ENCODE measurements at regions not wholly inside any gene's neighbourhood (a gene's known extent, or its start where the extent isn't known, plus 50 kb on each side); places are given as distances from the start of the nearest gene placed in this dataset.
A peak's percentile ranks its signal among the peaks of the same experiment; 100 is the strongest.

DNA sequence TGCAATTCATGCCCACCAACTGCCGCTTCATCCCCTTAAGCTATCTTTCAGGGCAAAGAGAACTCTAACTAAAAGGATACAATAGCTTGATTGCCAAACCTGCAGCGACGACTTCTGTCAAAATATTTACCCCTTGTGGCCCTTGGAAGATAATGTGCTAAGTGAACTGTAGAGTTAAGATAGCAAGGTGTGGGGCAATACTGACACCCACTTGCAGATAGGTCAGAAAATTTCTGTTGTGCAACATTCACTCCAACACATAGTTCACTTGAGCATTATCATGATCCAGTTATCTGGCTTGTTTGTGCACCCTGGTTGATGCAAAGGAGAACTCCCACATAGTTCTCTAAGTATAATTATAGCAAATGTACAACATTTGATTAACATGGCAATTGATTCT is 55.6 kb downstream of the RHOXF2B start:
- peak; percentile 6 for DNase-seq

DNA sequence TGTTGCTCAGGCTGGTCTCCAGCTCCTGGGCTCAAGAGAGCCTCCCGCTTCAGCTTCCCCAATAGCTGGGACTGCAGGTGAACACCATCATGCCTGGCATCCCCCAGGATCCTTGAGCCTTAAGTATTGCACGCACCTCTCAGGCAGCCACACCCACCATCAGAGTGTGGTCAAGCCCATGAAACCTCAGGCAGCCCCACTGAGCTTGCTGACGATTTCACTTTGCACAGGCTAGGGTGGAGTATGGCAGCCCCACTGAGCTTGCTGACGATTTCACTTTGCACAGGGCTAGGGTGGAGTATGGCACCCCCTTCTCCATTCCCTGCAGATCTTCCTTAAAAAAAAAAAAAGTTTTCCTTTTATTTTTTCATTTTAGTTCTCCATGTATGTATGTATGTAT is 57.2 kb downstream of the RHOXF2B start:
- no peak for DNase-seq

DNA sequence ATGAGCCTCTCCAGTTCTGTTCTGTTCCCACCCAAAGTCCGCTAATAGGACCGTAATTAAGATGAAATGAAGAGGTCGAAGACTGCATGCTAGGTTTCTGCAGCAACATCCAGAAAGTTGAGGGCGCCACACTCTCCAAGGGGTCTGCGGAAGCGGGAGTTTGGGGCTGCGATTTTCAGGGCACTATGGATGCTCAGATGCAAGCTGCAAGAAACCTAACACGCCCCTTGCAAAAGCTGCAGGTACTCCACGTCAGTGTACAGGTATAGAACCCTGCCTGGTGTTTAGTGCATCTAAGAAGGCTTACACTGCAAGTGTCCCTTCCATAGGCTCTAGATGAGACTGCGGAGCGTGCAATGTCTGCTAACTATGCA is 61.4 kb downstream of the RHOXF2B start:
- no peak for DNase-seq

DNA sequence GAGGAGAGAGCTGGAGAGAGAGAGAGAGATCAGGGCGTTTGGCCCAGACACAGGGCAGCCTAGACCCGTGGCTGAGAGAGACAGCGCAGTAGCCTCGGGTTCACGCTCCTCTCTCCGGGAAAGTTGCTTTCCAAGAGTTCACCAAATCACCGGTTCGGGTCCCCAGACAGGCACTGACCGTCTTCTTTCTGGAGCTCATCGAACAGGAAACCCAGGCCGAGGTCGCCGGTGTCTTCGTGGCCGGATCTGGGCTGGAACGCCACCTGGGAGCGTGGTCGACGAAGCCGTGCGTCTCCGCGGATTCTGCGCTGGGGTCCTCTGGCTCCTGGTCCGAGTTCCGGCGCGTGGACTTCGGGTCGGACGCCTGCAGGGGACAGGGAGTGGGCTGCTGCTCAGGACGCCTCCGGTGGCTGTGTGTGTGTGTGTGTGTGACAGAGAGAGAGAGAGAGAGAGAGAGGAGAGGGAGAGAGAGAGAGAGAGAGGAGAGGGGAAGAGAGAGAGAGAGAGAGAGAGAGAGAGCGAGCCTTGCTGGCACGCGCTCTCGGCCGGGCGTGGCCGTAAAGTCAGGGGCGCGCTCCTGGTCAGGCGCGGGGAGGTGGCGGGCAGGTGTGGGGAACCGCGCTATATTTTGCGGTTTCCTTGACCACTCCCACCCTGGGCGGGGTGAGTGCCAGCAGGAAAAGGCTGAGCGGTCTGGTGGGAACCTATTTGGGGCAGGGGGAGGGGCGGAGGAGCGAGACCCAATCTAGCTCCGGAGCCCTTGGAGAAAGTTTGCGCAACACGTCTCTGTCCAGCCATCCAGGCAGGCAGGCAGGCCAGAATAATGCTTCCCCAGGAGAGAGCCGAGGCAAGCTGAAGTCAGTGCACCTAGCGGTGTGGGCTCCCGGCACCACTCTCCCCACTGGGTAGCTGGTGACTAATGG is 62.1 kb downstream of the RHOXF2B start:
- DNase-seq: peak; percentile 18

DNA sequence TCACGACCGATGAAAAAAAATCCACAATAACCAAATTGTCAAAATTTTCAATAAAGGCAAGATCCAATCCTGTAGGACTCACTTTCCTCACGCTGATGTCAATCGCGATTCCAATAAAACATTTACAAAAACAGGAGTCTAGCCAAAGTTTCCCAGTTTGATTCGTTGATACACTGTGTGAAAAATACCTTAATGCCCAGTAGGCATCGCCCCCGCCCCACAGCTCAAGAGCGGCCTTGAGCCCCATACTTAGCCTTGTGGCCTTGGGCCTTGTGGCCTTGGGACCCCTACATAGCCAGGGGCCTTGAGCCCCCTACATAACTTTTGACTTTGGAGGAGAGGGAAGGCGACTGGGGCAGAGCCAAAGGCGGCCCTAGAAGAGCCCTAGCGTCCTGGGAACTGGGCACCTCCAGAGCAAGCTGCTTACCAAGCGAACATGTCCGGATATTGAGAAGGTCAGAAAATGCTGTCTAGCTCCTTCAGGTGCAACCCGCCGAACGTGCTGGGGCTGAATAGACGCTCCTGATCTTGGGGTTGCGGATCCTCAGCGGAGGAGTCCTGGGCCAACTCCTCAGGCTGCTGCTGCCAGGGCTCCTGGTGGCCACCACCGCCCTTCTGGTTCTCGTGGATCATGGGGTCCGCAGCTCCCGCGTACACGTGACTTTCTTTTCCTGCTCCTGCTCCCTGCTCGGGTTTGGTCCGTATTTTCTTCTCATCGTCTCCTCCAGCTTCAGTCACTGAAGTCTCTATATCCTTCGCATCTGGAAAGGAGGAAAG is 62.9 kb downstream of the RHOXF2B start:
- no peak for DNase-seq

DNA sequence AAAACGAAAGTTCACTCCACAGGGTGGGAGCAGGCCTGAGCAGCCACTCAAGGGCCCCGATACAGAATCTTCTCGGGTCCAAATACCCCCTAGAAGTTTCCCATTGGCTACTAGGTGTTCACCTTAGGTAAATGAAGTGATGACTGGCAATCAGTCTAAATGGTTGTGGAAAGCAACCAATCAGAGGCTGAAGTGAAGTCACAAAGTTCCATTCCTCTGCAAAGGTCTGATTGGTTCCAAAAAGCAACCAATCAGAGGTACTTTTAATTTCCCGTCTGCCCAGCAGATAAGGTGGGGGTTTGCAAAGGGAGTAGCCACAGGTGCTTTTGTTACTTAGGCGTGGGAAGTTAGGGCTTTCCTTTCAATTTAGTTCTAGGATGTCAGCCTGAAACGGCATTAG is 58.2 kb upstream of the NKAP start:
- no peak for DNase-seq

DNA sequence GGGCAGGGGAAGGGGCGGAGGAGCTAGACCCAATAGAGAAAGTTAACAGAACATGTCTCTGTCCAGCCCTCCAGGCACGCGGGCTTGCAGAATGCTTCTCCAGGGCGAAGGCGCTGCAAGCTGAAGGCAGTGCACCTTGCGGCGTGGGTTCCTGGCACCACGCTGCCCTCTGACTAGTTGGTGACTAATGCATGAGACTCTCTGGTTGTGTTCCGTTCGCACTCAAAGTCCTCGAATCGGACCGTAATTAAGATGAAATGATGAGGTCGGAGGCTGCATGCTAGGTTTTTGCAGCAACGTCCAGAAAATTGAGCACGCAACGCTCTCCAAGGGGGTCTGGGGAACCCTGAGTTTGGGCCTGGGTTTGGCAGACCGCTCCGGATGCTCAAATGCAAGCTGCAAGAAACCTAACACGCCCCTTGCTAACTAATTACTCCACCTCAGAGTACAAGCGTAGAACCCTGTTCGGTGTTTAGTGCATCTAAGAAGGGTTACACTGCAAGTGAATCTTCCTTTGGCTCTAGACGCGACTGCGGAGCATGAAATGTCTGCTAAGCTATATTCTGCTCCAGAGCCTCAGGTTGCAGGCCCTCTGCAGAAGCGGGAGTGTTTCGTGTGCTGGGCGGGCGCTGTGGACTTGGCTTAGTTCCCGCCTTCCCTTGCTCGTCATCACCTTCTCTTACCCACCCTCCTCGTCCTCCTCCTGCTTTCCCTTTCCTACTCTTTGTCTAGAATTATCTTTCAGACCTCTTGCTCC is 57.1 kb upstream of the NKAP start:
- DNase-seq: no peak

DNA sequence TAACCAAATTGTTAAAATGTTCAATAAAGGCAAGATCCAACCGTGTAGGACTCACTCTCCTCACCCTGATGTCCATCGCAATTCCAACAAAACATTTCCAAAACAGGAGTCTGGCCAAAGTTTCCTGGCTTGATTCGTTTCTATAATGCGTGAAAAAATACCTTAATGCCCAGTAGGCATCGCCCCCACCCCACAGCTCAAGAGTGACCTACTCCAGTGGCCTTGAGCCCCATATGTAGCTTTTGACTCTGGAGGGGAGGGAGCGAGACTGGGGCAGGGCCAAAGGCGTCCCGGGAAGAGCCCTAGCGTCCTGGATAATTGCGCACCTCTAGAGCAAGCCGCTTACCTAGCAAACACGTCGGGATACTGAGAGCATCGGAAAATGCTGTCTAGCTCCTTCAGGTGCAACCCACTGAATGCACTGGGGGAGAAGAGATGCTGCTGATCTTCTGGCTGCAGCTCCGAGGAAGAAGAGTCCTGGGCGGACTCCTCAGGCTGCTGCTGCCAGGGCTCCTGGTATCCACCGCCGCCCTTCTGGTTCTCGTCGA is 55.6 kb upstream of the NKAP start:
- DNase-seq: no peak

DNA sequence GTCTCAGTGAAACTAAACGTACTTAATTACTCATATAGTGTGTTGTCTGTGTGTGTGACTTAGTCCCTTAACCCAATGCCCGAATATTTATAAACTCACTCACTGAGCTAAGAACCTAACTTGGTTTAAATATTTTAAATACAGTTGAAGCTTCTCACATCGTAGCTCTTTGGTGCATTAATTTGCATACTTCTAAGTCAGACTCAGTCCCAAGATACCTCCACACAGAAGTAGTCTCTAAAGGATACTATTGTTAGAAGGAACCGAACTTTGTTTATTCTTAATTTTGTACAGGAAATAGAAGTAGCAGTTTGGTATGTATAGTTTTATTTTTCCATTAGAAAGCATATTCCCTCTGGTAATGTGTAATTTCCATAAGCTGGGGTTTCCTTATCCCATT is 54.0 kb upstream of the NKAP start:
- no peak for DNase-seq

DNA sequence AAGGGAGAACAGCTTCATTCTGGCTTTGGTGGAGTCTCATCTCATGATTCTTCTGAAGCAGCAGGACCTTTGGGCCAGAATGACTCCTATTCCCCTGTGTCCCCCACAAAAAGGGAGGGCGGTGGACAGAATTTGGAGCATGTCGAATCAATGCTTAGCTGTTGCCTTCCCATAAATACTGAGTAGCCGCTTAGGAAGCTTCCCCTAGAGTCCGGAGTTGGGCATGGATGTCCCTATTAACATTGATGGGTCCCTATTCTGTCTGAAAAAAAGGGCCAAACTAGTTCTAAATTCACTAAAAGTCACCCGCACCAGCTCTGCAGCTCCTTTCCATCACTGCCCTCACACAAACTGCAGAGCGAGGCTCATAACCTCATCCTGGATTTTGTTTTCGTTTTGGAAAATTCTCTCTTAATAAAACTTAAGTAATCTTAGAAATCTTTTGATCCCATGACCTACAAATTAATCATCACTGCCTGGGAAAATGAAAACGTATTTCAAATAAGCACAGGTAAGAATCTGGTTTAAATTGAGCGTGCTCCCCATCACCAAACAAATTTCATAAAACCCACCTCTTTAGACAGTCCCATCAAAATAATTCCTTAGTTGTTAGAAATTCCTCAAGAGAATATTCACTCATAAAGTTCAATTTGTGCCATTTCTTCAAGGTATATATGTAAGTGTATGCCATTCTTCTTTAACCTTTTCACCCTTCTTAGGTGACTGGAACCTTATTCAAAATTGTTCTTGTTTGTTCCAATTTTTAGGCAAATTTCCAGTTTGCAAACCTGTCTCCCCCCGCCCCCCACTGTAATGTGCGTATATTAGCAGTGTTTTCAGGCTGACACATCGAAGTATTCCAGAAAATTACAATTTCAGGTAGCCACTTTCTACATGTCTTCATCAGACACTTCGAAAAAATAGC is 53.3 kb upstream of the NKAP start:
- no peak for DNase-seq

DNA sequence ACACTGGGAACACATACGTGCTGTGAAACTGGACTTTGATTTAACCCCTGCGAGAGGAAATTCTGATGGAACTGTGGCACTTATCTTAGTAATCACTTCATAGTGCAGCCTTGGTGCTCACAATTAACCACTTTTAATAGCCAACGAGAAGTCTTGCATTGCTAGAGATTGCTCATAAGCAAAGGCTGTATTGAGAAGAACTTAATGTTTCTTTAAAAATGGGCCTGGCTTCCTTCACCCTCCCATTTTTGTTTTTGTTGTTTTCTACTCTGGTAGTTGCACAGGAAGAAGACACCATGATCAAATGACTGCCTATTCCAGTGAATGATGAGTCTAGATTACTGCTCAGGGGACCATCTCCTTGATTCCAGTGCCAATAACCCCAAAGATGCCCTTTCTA is 52.5 kb upstream of the NKAP start:
- DNase-seq: no peak

Measured in NCI-H69 (cell line).